ENCODE measurements at regions not wholly inside any gene's neighbourhood (a gene's known extent, or its start where the extent isn't known, plus 50 kb on each side); places are given as distances from the start of the nearest gene placed in this dataset.

DNA sequence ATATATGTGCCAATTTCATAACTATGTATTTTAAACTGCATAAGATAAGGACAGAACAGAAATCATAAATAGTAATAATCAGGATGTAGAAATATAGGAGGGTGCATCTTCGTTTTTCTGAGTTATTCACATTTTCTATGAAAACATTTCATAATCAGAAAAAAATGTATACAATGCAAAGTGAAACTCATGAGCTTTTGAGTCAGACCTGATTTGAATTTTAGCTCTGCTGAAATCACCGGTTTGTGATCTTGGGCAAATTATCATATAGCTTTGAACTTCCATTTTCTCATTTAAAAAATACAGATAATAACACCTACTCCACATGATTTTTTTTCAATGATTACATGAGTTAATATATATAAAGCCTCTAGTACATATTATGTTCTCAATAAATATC is 106.9 kb downstream of the KDR start:
- Histone ChIP-seq H4K20me1 (ENCODE audit: control insufficient read depth, insufficient read depth, insufficient read length) (no peaks in the 10 kb centered on the region), H4K91ac (ENCODE audit: insufficient read length, low read depth, low read length) (no peak overlapping the region), H3K18ac (ENCODE audit: insufficient read length, low read depth, low read length) (no peak overlapping the region), H2AFZ (ENCODE audit: low read length) (no peak overlapping the region), H3K9ac (ENCODE audit: extremely low read depth, insufficient read length, low read length) (no peak overlapping the region), H2BK12ac (ENCODE audit: insufficient read length, low read depth, low read length) (no peak overlapping the region), H2BK5ac (ENCODE audit: insufficient read length, low read length) (no peak overlapping the region), H3K4me2 (ENCODE audit: insufficient read depth, insufficient read length, low read length) (no peak overlapping the region), H3K56ac (ENCODE audit: insufficient read length, low read depth, low read length) (no peak overlapping the region), H3T11ph (ENCODE audit: low read length) (no peak overlapping the region), H3K23me2 (ENCODE audit: insufficient read length, low read depth, low read length, poor library complexity, severe bottlenecking) (no peaks in the 10 kb centered on the region), H3K9me3 (ENCODE audit: control insufficient read depth, low read depth, low read length) (no peaks in the 10 kb centered on the region), H2BK120ac (ENCODE audit: low read depth, low read length, poor library complexity, severe bottlenecking) (no peak overlapping the region), H3K79me2 (ENCODE audit: insufficient read depth, low read length) (no peaks in the 10 kb centered on the region), H3K27ac (ENCODE audit: insufficient read length, low read depth, low read length) (no peak overlapping the region), H3K23ac (ENCODE audit: insufficient read length, low read depth, low read length) (no peak overlapping the region), H4K8ac (replicated peaks; ENCODE audit: insufficient read length, low read depth, low read length) (no peak overlapping the region), H3K79me1 (ENCODE audit: insufficient read depth, low read depth, low read length, poor library complexity, severe bottlenecking) (no peaks in the 10 kb centered on the region), H3K4me1 (ENCODE audit: insufficient read depth, low read length) (no peaks in the 10 kb centered on the region; the same call in 1 of the 2 replicates), H2BK15ac (ENCODE audit: low read depth, low read length) (no peak overlapping the region), H3K27me3 (ENCODE audit: insufficient read depth, low read length) (no peaks in the 10 kb centered on the region), H3K4ac (ENCODE audit: low read depth, low read length) (no peak overlapping the region), H3K14ac (ENCODE audit: insufficient read depth, low read length) (no peak overlapping the region), H2AK5ac (ENCODE audit: insufficient read length, low read length) (no peak overlapping the region), H4K5ac (ENCODE audit: insufficient read length, low read depth, low read length) (no peak overlapping the region), H2BK20ac (ENCODE audit: low read depth, low read length, poor library complexity, severe bottlenecking) (no peak overlapping the region)
- Mint-ChIP-seq H3K27me3 (ENCODE audit: low read depth) (no peaks in the 10 kb centered on the region; the same call in 1 of the 2 replicates), H3K4me1 (peaks cover 33 to 37% of the 10 kb centered on the region in 2 experiments), H3K4me3 (no peak overlapping the region), H3K9me3 (peaks cover 0 to 2% of the 10 kb centered on the region in 2 experiments; a peak in 1 of 5 replicates), H3K27ac (no peak overlapping the region; a peak in 1 of 7 replicates), H3K36me3 (ENCODE audit: insufficient read depth in 1 of 3, low read depth in 3 of 3) (no peaks in the 10 kb centered on the region; a peak in 1 of 7 replicates)
- WGBS (ENCODE audit: extremely low coverage, insufficient read length, low lambda C conversion rate), result no CpG with 5 or more reads among the region's 2 CpGs
- no peak for DNase-seq
- TF ChIP-seq, protein P1, sequence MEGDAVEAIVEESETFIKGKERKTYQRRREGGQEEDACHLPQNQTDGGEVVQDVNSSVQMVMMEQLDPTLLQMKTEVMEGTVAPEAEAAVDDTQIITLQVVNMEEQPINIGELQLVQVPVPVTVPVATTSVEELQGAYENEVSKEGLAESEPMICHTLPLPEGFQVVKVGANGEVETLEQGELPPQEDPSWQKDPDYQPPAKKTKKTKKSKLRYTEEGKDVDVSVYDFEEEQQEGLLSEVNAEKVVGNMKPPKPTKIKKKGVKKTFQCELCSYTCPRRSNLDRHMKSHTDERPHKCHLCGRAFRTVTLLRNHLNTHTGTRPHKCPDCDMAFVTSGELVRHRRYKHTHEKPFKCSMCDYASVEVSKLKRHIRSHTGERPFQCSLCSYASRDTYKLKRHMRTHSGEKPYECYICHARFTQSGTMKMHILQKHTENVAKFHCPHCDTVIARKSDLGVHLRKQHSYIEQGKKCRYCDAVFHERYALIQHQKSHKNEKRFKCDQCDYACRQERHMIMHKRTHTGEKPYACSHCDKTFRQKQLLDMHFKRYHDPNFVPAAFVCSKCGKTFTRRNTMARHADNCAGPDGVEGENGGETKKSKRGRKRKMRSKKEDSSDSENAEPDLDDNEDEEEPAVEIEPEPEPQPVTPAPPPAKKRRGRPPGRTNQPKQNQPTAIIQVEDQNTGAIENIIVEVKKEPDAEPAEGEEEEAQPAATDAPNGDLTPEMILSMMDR (conservative IDR thresholded peaks at IDR 0.05), result no peak
